ENCODE measurements at regions not wholly inside any gene's neighbourhood (a gene's known extent, or its start where the extent isn't known, plus 50 kb on each side); places are given as distances from the start of the nearest gene placed in this dataset.

DNA sequence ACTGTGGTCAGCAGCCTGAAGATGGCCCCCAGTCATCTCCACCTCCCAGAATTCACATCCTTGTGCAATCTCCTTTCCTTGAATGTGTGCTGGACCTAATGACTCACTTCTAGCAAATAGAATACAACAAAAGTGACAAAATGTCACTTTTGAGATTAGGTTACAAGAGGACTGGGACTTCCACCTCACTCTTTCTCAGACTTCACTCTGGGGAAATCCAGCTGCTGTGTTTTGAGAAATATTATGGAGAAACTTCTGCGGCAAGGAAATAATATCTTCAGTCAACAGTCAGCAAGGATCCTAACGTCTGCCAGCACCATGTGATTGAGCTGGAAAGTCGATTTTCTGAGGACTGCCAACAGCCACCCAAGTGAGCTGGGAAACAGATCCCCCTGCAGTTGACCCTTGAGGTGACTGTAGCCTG, 70.5 kb upstream of the GADD45A start:
- TF ChIP-seq, protein P1, sequence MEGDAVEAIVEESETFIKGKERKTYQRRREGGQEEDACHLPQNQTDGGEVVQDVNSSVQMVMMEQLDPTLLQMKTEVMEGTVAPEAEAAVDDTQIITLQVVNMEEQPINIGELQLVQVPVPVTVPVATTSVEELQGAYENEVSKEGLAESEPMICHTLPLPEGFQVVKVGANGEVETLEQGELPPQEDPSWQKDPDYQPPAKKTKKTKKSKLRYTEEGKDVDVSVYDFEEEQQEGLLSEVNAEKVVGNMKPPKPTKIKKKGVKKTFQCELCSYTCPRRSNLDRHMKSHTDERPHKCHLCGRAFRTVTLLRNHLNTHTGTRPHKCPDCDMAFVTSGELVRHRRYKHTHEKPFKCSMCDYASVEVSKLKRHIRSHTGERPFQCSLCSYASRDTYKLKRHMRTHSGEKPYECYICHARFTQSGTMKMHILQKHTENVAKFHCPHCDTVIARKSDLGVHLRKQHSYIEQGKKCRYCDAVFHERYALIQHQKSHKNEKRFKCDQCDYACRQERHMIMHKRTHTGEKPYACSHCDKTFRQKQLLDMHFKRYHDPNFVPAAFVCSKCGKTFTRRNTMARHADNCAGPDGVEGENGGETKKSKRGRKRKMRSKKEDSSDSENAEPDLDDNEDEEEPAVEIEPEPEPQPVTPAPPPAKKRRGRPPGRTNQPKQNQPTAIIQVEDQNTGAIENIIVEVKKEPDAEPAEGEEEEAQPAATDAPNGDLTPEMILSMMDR (IDR thresholded peaks at IDR 0.05) = no peak
- TF ChIP-seq ELF4 (CRISPR knock-in tag; IDR thresholded peaks at IDR 0.05; ENCODE audit: low read depth) (no peak), ZNF138 (CRISPR knock-in tag; conservative IDR thresholded peaks at IDR 0.05) (no peak)
